ENCODE measurements at regions not wholly inside any gene's neighbourhood (a gene's known extent, or its start where the extent isn't known, plus 50 kb on each side); places are given as distances from the start of the nearest gene placed in this dataset.

GRCh38 chr15:36334059-36334458 lies 245.4 kb upstream of the CDIN1 start (continued):
- TF ChIP-seq ETV1 (tag; conservative IDR thresholded peaks at IDR 0.05; ENCODE audit: low read depth) (peak; percentile 57), RB1 (IDR thresholded peaks at IDR 0.05; ENCODE audit: low read depth) (no peak), MED1 (CRISPR knock-in tag; IDR thresholded peaks at IDR 0.05; ENCODE audit: borderline replicate concordance) (no peak), EHMT2 (IDR thresholded peaks at IDR 0.05) (no peak), ZNF23 (CRISPR knock-in tag; IDR thresholded peaks at IDR 0.05) (no peak), ZNF217 (CRISPR knock-in tag; IDR thresholded peaks at IDR 0.05) (no peak), GTF2A2 (tag; IDR thresholded peaks at IDR 0.05) (no peak), RBM15 (IDR thresholded peaks at IDR 0.05; ENCODE audit: insufficient read depth, low read length) (no peak), RFX1 (IDR thresholded peaks at IDR 0.05) (no peak), SPI1 (IDR thresholded peaks at IDR 0.05; ENCODE audit: borderline replicate concordance, low read depth, low read length) (no peak), TRIM28 (IDR thresholded peaks at IDR 0.05) (no peak), POLR3G (IDR thresholded peaks at IDR 0.05; ENCODE audit: extremely low read depth, insufficient read length, insufficient replicate concordance) (no peak), NR3C1 (CRISPR knock-in tag; IDR thresholded peaks at IDR 0.05) (no peak), ZNF133 (CRISPR knock-in tag; IDR thresholded peaks at IDR 0.05) (no peak), ZC3H11A (IDR thresholded peaks at IDR 0.05; ENCODE audit: low read depth, low read length) (no peak), FOXJ2 (tag; IDR thresholded peaks at IDR 0.05) (no peak), BRF2 (IDR thresholded peaks at IDR 0.05; ENCODE audit: borderline replicate concordance, insufficient read depth, insufficient read length) (no peak), SMARCE1 (IDR thresholded peaks at IDR 0.05) (peak; percentile 42; the same call in 1 of the 2 replicates), CSDE1 (IDR thresholded peaks at IDR 0.05) (no peak), YBX1 (IDR thresholded peaks at IDR 0.05) (no peak), KAT2B (IDR thresholded peaks at IDR 0.05; ENCODE audit: low read depth, low read length) (no peak), ZNF551 (CRISPR knock-in tag; IDR thresholded peaks at IDR 0.05) (no peak), ZNF75A (CRISPR knock-in tag; IDR thresholded peaks at IDR 0.05) (no peak), NR2C1 (IDR thresholded peaks at IDR 0.05) (no peak), NR2C1 (tag; IDR thresholded peaks at IDR 0.05) (peak; percentile 35; the same call in 1 of the 2 replicates), BRF1 (IDR thresholded peaks at IDR 0.05; ENCODE audit: borderline replicate concordance, extremely low read depth, insufficient read length) (no peak)
- TF ChIP-seq, protein P1, sequence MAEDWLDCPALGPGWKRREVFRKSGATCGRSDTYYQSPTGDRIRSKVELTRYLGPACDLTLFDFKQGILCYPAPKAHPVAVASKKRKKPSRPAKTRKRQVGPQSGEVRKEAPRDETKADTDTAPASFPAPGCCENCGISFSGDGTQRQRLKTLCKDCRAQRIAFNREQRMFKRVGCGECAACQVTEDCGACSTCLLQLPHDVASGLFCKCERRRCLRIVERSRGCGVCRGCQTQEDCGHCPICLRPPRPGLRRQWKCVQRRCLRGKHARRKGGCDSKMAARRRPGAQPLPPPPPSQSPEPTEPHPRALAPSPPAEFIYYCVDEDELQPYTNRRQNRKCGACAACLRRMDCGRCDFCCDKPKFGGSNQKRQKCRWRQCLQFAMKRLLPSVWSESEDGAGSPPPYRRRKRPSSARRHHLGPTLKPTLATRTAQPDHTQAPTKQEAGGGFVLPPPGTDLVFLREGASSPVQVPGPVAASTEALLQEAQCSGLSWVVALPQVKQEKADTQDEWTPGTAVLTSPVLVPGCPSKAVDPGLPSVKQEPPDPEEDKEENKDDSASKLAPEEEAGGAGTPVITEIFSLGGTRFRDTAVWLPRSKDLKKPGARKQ (CRISPR knock-in tag; IDR thresholded peaks at IDR 0.05) = no peak
- TF ChIP-seq, protein P2, sequence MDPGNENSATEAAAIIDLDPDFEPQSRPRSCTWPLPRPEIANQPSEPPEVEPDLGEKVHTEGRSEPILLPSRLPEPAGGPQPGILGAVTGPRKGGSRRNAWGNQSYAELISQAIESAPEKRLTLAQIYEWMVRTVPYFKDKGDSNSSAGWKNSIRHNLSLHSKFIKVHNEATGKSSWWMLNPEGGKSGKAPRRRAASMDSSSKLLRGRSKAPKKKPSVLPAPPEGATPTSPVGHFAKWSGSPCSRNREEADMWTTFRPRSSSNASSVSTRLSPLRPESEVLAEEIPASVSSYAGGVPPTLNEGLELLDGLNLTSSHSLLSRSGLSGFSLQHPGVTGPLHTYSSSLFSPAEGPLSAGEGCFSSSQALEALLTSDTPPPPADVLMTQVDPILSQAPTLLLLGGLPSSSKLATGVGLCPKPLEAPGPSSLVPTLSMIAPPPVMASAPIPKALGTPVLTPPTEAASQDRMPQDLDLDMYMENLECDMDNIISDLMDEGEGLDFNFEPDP (CRISPR knock-in tag; IDR thresholded peaks at IDR 0.05) = no peak
- TF ChIP-seq, protein P3, sequence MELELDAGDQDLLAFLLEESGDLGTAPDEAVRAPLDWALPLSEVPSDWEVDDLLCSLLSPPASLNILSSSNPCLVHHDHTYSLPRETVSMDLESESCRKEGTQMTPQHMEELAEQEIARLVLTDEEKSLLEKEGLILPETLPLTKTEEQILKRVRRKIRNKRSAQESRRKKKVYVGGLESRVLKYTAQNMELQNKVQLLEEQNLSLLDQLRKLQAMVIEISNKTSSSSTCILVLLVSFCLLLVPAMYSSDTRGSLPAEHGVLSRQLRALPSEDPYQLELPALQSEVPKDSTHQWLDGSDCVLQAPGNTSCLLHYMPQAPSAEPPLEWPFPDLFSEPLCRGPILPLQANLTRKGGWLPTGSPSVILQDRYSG (tag; conservative IDR thresholded peaks at IDR 0.05; ENCODE audit: low read depth) = no peak
